GM18526 (cell line): ENCODE measurements at regions not wholly inside any gene's neighbourhood (a gene's known extent, or its start where the extent isn't known, plus 50 kb on each side); places are given as distances from the start of the nearest gene placed in this dataset.

ENCODE experiments used
- POLR2A ChIP-seq: IDR thresholded peaks from 3 replicates; pipeline ENCODE4 v1.6.1; 2011; ENCODE audit not compliant: insufficient read length; ENCODE audit errors: extremely low read depth

DNA sequence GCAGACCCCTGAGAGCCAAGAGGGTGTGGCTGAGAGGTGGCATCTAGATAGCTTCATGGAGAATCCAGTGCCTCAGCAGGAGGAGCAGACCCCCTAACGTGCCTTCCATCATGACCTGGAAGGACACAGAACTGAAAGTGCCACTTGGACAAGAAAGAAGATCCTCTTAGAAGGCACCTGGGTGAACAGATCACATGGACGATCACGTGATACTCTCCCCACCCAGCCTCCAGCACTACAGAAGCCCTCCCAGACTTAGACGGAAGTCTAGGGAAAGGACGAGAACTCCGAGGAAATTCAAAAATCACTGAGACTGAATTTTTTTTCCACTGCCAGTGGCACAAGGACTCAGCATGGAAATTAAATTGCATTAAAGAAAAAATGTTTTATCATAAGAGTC, 113.4 kb downstream of the MRM1 start:
- no peak for TF ChIP-seq POLR2A

DNA sequence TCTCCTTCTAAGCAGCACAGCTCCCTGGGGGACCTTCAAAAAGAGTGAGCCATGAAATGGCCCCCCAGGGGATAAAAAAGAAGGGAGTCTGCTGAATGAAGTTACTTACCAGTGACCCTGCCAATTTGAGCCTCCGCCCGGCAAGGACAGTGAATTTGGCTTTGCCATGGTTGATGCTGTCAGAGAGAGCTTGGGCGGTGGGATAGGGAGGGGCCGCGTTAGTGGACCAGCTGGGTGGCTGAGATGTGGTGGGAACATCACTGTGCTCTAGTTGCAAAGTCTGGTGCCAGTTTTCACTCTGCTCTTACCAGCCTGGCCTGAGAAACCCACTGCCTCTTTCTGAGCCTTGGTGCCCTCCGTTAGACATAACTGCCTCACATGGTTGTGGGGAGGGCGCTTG, 114.6 kb downstream of the MRM1 start:
- TF ChIP-seq POLR2A = no peak

DNA sequence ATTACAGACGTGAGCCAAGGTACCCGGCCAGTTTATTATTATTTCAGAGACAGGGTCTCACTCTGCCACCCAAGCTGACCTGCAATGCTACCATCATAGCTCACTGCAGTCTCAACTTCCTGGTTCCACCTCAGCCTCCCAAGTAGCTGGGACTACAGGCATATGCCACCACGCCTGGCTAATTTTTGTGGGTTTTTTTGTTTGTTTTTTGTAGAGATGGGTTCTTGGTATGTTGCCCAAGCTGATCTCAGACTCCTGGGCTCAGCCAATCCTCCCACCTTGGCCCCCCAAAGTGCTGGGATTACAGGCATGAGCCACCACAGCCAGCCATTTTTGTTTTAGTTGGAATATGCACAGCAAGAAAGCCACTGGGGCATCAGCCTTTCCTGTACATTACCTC, 115.7 kb downstream of the MRM1 start:
- TF ChIP-seq POLR2A = no peak

DNA sequence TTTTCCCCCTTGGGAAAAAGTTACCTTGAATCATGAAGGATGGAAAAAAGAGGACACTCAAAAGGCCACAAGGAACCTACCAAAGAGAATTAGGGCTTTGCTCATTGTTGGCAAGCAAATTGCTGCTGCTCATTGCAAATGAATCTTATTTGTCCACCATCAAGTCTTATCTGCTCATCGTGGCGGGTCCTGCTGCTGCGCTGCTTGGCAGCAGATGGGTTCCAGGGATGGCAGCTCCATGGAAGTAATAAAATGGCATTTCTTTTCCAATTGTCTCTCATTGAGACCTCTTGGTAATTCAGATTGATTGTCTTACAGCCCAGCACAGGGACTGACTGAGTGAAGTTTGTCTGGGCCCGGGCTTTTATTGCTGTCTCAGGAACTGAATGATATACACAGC, 118.7 kb downstream of the MRM1 start:
- TF ChIP-seq POLR2A = no peak

- TF ChIP-seq POLR2A = no peak
These were observed 120.3 kb downstream of the MRM1 start for GRCh38 chr17:36721560-36722120.

- peak; percentile 17 for TF ChIP-seq POLR2A
These were observed 120.9 kb downstream of the MRM1 start for GRCh38 chr17:36722121-36722902.

DNA sequence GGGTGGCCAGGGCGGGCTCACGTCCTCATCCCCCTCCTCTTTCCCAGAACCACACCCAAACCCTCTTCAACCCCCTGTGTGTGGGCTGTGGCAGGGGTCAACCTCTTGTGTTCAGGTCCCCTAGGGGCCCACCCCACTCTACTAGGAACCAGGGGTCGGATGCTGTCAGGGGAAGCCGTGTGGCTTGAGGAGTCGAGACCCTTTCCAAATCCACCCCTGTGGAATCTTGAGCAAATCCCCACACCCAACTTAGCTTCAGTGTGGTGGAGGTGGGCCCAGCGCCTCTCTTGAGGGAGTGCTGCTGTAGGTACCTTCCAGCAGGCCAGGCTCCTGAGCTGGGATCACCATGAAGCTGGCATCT, 121.5 kb downstream of the MRM1 start:
- TF ChIP-seq POLR2A = no peak

DNA sequence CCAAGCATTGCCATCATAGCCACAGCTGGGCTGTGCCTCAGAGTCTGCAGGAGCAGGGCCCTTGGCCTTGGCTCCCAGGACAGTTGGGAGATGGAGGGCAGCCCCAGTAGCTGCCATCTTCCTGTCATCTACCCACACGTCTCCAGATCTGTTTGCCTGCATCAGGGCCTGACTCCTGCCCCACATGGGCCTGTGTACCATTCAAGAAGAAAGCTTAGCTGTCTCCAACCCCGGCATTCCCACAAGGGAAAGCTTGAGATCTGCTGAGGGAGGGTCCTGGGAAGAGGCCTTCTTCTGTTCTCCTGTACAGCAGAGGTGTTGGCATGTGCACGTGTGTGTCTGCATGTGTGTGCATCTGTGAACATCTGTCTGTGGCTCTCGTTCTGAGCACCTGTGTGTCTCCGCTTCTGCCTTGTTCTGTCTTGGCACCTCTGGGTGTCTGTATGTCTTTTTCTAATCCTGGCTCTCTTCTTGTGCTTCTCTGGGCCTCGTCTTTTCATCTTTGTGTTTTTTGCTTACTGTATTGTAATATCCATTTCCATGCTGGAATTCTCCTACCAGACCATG, 122.2 kb downstream of the MRM1 start:
- TF ChIP-seq POLR2A = no peak

GRCh38 chr17:36726199-36726598, 124.8 kb downstream of the MRM1 start:
- no peak for TF ChIP-seq POLR2A

DNA sequence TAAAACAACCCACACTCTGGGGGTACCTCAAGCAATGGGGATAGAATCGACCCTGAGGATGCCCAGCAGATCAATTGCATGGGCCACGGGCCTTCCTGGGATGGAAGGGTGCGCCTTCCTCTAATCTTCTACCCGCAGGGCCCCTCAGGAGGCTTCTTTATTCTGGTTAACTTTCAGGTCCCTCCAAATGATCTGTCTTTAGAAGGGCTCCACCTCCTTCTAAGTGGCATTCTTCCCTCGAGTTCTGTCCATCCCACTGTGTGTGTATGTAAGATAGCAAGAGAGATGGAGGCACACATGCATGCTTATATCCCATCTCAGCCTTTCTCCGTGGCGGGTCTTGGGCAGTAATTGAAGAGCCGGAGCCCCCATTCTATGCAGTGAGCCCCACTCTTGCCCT, 125.7 kb downstream of the MRM1 start:
- TF ChIP-seq POLR2A = no peak

DNA sequence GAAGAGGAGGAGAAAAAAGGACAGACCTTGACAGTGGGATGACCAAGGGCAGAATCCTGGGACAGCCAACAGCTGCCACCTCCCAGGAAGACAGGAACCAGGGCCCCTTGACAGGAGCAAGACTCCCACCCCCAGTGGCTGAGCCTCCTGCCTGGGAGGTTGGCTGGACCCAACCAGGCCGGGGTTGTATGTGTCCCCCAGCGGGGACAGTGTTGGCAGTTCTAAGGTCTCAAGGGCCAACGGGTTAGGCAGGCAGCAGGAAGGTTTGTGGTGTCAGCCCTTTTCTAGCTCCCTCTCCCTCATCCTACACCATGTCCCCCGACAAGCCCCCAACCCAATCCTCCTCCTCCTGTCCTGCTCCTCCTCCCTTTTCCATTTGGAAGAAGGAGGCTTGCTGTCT, 126.2 kb downstream of the MRM1 start:
- TF ChIP-seq POLR2A = no peak

- no peak for TF ChIP-seq POLR2A
These were observed 126.9 kb downstream of the MRM1 start for GRCh38 chr17:36728030-36728991.

GRCh38 chr17:36730095-36730808, 128.9 kb downstream of the MRM1 start:
- TF ChIP-seq POLR2A = no peak

GRCh38 chr17:36730857-36731490, 129.6 kb downstream of the MRM1 start:
- TF ChIP-seq POLR2A = no peak
